GM21619 (cell line): ENCODE measurements at regions not wholly inside any gene's neighbourhood (a gene's known extent, or its start where the extent isn't known, plus 50 kb on each side); places are given as distances from the start of the nearest gene placed in this dataset.

ENCODE experiments used
- ATAC-seq: cut with Tn5 transposase; IDR thresholded peaks from one replicate; pipeline ENCODE4 v1.9.1; 2021; ENCODE audit not compliant: unreplicated experiment

DNA sequence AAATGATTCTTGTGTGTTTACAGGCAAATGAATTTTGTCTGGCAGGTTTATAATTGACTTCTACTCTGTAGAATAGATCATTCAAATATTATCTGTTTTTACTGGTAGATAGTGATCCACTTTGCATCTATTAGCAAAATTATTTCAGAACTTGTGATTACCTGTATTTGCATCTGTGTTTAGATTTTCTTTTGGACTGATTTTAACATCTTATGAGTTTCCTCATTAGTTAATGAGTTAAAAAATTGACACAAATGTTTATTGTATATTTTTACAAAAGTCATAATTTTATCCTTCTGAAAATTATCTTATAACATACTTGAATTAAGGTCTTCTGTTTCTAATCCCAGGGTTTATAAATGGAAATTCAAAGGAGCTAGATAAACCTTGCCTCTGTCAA is 132.0 kb upstream of the KCNJ16 start:
- ATAC-seq: no peak

DNA sequence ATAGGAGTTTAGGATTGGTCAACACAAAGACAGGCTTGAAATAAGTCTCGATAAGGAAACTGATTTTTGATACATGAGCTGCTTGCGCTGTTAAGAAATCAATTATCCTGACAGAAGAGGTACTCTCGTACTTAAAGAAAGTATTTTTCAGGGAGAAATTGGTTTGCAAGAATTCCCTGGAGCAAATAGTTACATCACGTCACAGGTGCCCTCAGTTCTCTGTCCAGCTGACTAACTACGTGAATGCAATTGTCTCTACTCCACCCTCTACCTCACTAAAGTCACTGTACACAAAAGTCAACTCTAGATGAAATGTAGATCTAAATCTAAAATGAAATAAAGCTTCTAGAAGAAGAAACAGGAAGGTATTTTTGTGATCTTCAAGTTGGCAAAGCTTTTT is 130.6 kb upstream of the KCNJ16 start:
- ATAC-seq: no peak

DNA sequence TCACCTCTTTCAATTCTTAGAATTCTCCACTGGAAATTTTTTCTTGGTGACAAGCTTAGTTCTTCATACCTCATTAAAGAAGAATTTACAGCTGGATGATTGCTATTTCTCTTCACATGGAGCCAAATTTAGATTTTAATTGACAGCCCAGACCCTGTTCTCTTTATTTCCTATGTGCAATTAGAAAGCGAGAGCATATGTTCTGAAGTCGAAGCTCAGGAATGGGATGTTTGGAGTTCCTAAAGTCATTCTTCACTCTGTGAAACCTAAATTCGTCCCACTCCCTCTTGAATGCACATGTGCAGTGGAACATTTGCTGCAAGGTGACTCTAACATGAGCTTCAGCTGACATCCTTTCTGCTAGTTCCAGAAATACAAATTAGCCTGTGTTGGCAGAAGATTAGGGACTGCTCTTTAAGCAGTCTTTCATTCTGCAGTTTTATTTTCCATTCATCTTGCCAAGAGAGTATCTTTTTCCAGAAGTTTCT is 129.3 kb upstream of the KCNJ16 start:
- no peak for ATAC-seq

DNA sequence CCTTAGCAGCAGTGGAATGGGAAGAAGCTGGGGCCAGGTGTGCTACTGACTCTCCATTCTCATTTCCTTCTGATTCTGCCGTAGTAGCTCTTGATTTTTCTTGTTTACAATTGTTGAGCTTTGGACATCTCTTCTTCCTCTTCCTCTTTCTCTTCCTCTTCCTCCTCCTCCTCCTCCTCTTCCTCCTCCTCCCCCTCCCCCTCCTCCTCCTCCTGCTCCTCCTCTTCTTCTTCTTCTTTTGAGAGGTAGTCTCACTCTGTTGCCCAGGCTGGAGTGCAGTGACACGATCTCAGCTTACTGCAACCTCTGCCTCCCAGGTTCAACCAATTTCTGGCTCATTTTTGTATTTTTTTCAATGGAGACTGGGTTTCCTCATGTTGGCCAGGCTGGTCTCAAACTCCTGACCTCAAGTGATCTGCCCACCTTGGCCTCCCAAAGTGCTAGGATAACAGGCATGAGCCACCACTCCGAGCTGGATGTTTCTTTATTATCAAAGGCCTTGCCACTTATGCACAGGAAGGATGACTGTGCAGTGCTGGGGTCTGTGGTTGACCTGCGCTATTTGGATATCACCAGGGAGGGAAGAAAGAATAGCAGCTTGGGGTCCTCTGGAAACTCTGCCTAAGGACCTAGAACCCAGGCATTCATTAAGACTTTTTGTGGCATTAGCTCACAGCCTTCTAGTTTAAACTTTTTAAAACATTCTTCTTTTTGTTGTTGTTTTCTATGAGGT is 127.8 kb upstream of the KCNJ16 start:
- no peak for ATAC-seq

DNA sequence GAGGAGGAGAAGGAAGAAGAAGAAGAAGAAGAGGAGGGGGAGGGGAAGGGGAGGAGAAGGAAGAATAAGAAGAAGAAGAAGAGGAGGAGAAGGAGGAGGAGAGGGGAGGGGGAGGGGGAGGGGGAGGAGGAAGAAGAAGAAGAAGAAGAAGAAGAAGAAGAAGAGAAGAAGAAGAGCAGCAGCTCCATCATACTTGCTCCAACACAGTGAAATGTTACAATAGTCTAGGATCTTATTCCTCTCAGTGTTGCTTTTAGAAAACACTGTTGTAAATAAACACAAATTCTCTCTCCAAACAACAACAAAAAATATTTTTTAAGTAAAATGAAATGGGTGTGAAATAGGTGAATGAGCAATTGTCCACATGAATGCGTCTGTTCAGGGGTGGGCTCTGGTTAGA is 126.6 kb upstream of the KCNJ16 start:
- no peak for ATAC-seq

DNA sequence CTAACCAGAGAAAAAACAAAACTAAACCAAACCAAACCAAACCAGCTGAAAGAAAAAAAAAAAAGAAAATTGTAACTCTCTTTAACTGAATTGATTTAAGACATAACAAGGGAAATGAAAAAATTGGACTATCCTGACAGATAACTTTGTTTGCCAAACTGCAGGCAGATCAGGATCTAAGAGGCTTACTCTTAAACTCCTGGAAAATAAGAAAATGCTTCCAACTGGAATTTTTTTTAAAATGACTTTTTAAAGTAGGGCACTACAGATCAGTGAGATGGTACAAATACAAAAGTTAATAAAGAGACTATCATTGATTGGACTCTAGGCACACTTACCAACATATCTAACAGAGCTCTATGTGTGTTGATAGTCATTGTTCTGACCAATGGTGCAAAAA is 125.5 kb upstream of the KCNJ16 start:
- no peak for ATAC-seq

DNA sequence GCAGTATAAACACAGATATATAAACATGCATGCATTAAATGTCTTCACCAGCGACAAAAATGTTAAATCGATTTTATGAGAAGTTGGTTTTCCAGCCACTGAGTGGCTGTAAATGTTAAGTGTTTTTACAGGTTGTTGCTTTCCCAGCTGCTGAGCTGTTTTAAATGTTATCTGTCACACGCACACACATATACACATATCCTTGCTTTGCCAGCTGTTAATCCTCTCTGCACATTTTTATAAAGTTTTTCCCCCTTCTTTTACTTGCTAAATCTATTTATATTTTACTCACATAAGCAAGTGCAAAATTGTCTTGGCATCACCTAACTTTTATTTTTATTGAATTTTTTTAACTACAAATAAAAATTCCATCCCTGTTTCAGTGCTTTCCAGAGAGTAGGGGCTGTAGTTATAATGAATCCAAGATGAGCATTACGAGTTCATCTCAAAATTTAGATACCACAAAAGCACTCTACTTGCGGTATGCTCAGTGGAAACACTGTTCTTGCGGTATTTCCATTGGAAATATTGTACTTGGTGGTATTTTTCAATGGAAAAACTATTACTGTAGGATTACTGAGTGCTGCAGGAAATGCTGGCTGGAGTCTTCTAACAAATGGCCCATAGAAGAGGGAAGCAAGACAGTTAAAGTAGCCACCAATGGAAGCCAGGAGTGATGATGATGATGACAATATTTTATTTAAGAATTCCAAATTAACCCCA is 124.9 kb upstream of the KCNJ16 start:
- no peak for ATAC-seq

DNA sequence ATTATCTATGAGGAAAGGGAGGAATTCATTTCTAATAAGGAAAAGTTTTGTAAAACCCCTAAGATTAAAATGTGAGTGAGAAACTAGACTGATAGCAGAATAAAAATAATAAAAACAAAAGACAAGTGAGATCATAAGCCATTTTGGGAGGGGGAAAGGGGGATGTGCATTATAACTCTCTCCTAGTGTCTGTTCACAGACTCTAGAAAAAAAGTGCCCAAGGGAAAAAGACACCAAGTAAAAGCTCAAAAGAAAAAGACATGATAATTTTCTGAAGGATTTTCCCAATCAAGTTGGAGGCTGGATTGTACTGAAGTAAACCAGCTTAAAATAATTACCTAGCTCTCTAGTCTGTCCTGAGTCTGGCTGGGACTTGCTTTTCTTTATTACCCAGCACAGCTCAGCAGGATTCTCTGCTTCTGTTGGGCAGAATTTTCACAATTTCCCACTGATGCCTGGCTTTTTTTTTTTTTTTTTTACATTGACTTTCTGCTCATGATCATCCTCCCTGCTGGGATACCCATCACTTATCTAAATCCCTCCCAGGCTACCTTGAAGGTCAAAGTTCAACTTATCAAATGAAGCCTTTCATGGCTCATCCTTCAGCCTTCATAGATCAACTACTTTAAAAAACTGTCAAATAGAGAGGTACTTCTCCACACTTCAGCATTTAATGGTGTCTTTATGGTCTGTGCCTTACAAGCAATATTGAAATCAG is 124.2 kb upstream of the KCNJ16 start:
- no peak for ATAC-seq

DNA sequence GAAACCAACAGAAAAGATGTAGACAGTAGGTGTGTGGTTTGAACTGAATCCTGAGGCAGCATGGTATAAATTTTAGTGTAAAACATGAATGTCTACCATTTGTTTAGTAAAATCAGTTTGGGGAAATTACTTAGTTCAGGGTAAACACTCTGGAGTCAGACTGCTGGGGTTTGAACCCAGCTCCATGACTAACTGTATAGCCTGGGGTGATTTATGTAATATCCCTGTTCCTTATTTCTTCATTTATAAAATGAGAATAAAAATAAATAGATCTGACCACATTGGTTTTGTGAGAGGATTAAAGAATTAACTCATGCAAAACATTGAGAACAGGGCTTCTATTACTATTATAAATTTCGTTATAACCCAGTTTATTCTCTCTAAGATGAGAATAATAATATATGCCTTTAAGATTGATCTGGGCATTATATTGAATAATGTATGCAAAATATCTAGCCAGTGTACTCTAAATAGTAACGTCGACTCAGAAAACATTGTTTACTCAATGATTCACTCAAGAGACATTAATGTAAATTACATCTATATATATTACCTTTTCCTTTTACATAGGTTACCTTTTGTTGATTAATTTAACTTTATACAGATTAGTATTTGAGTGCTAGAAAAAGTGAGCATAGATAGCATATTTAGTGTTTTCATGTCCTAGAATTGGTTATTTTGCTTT is 120.6 kb upstream of the KCNJ16 start:
- ATAC-seq: no peak

DNA sequence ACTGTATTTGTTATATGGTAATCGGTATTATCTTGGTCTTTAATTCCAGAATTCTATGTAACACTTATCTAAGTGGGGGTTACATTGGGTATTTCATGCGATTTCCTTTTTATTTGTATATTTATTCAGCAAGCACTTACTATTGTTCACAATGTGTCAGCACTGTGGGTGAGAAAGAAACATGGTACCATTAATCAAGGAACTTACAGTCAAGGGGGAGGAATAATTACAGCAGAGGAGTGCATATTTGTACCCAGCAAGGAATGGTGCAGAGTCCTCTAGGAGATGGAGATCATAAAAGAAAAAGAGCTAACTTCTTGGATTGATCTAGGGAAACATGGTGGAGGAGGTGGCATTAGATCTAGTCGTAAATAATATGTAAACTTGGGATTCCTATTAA is 117.0 kb upstream of the KCNJ16 start:
- ATAC-seq: no peak

DNA sequence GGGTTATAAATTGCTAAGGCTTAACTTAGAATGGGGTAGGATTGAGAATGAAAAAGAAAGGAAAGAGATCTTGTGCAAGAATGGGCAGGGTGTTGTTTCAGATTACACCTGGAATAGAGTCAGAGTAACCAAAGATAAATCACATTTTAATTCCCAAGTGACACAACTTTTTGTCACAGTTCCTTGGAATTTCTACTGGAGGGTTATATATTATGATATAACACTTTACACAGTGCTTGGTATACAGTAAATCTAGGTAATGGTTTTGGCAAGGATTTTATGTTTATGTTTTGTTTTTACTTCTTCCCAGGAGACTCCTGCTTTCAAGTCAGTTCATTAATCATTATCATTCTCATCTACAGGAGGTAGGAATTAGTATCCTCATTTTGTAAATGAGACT is 115.7 kb upstream of the KCNJ16 start:
- ATAC-seq: no peak

DNA sequence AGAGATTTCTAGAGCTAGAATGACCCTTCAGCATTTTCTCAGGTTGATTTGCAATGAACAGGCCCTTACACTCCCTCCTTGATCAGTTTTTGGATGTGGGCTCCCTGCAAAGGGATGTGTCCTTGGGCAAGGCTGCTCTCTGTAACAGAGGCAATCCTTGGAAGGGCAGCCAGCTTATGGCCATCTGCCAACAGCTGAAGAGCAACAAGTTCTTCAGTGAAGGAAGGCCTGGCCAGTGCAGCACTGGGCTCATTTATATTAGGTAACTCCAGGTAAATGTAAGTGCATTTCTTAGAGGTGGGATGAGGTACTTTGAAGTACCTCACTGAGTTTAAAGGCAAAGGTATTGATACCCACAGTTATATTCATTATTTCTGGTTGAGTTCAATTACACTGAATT is 114.3 kb upstream of the KCNJ16 start:
- ATAC-seq: no peak

DNA sequence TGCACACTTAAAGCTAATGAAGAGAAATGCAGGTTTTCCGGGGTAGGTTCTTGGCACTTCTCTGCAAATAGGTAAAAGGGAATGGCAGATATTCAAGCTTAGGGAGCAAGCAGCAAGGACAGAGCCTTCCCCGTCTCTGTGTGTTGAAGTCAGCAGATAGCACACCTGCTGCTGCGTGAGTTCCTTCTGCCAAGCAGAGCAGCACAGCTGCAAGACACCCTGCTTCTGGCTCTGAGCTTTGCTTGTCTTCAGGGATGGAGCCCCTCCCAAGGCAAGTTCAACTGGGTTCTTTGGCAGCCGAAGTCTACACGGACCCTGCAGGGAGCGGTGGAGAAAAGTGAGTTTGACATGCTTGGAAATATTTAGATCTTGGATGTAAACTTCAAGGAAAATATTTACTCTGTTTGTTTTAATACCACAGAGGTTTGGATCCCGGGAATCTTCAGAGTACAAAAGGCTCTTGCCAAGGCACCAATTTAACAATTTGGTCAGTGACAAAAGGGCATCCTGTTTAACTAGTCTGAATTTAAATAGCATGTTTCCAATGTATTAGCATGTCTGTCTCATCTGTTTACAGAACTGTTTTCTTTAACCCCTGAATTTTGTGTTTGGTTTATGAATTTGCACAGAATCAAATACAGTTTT is 113.4 kb upstream of the KCNJ16 start:
- no peak for ATAC-seq

DNA sequence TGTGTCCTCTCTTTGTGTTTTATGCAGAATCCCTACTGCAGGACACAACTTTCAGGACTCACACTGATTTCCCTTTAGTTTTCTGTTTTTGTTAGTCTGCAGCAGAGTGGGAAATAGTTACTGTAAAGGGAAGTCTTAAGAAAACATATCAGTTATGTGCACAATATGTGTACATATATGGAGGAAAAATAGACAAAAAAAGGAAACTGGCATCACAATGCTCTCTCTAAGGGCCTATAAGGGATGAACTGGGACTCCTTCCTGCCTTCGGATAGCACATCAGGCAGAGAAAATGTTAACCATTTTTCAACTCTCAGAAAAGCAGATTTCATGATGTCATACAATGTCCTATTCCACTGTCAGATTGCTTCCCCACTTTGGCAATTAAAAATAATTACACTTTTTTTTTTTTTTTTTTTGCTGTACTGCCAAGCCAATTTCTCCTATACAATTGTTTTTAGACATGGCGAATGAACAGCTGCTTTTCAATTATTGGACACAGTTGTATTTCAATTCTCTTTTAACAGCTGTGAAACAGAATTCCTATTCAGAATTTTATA is 112.5 kb upstream of the KCNJ16 start:
- ATAC-seq: no peak

DNA sequence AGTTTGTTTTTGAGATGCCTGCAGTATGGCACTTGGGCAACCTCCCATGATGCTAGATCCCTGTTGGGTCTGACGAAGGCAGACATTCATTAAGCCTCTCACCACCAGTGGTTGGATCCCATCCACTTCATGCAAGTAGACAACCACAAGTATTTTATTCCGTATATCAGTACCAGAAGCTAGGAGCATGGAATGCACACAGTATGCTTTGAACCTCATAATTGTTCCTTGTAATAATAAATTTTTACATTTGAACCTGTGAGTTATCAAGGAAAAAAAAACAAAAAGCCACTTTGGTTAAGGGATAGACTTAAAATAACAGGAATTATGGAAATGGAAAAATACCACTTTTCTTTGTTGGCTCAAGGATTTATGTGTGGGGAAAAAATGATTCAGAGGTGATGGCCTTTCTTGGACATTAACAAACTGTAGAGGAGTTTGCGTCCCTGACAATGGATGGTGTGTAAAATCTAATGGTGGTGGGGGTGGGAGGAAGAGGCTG is 107.1 kb upstream of the KCNJ16 start:
- ATAC-seq: no peak

DNA sequence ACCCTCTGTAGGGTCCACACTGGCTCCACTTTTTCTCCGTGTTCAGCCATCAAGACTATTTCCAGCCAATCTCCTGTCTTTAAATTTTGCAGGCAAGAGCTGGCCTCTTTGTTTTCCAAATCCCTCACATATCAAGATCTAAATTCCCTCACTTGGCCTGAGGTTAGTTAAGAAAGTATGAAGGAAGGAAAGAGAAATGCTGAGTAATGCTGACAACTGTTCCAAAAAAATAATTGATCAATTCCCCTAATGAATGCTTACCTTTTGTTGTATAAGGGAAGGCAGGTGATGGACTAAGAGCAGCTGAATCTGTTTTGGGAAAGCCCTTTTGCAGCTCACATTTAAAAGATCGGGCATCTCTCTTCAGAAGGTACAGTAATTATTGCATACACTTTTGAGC is 105.1 kb upstream of the KCNJ16 start:
- ATAC-seq: no peak

DNA sequence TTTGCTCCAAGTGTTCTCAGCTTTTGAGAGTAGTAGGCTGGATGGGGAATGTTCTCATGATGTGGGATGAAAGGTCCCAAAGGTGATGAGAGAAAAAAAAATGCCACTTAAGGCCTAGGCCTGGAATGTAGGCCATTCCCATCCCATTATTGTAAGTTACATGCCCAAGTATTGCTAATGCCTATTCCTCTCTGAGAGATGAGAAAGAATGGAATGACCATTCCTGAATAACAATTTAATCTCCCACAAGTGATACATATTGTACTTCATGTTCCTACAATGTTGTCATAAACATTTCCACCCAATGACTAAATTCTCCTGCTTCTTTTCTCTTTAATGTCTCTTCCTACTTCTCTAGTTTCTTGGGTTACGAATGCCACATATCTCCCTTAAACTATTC is 102.8 kb upstream of the KCNJ16 start:
- ATAC-seq: no peak

DNA sequence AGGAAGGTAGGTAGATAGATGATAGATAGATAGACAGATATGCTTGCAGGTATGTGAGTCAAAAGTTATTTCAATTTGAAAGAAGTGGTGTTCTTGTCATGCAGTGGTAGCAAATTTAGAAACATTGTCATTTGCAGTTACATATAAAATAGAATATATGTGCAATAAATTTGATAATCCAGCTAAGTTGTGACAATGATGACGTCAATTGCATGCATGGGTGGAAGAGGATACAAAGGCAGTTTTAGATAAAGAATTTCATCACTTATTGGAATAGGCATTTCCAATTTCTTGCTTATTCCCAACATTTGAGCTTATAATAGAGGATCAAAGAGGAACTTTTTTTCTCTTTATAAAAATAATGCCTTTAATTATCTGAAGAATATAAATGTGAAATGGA is 99.2 kb upstream of the KCNJ16 start:
- no peak for ATAC-seq

DNA sequence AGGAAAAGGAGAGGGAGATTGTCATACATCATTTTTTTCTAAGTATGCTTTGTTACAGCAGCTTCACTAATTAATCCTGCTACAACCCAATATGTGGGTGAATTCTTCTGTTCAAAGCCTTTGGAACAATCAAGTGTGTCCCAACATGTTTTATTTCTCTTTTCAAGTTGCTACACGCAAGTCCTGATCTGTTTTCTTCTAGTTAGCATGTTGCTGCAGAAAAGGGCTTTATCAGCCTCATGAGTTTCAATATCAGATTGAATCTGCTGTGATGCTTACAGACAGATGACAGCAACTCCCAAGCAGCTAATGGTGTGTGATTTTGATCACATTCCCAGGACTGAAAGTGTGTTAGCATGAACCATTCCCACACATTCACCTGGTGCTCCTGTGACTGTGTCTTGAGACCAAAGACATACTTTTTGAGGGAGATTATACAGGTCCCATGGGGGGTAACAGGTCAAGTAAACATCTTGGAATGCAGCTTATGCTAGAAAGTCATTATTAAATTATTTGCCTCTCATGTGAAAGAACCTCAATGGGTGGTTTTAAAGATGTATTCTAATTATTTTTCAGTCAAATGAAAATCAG is 96.9 kb upstream of the KCNJ16 start:
- no peak for ATAC-seq

DNA sequence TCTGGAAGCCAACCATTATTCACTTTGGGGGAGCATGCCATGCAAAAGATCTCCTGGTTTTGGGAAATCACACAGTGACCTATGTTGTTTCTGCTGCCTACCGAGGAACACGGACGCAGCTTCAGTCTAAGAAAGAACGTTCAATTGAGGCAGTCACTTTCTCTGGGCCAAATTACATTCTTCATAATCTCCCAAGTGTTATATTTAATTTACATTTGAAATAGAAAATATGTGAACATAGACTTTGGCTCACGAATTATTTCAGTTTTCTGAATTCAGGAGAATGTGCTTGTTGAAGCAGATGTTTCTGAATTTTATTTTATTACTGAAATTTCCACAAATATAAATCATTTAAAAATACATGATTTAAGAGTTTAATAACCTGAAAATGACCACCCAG is 93.6 kb upstream of the KCNJ16 start:
- ATAC-seq: no peak
